Activated effector memory CD4-positive, alpha-beta T cell treated with Interleukin-2 at 50 U/mL for 16 hours (primary cell): ENCODE measurements at regions not wholly inside any gene's neighbourhood (a gene's known extent, or its start where the extent isn't known, plus 50 kb on each side); places are given as distances from the start of the nearest gene placed in this dataset.
"Not testable (repeated sequence)": the region's sequence is repeated elsewhere in the genome, so short reads cannot be mapped to it uniquely, and the experiment has no call there.

Experiments
- DNase-seq: peaks from one replicate; pipeline ENCODE4 v3.0.0-alpha.2; 2020

GRCh38 chr2:6159606-6160005 is 467.4 kb downstream of the SOX11 start:
- DNase-seq, result no peak

GRCh38 chr2:6163932-6164331 is 471.7 kb downstream of the SOX11 start:
- no peak for DNase-seq

GRCh38 chr2:6164986-6165747 is 473.0 kb downstream of the SOX11 start:
- no peak for DNase-seq

GRCh38 chr2:6167592-6168138 is 475.5 kb downstream of the SOX11 start:
- no peak for DNase-seq

- DNase-seq, result no peak
These were observed 476.3 kb downstream of the SOX11 start for GRCh38 chr2:6168485-6168884.

GRCh38 chr2:6171294-6171693 is 479.1 kb downstream of the SOX11 start:
- no peak for DNase-seq

GRCh38 chr2:6177811-6178210 is 485.6 kb downstream of the SOX11 start:
- no peak for DNase-seq

- DNase-seq, result no peak
These were observed 489.3 kb downstream of the SOX11 start for GRCh38 chr2:6181525-6181924.

GRCh38 chr2:6181926-6182325 is 489.7 kb downstream of the SOX11 start:
- no peak for DNase-seq

GRCh38 chr2:6183226-6183625 is 491.0 kb downstream of the SOX11 start:
- DNase-seq, result no peak

- no peak for DNase-seq
These were observed 492.5 kb downstream of the SOX11 start for GRCh38 chr2:6184532-6185292.

GRCh38 chr2:6186332-6187151 is 494.4 kb downstream of the SOX11 start:
- no peak for DNase-seq

GRCh38 chr2:6196449-6196848 is 504.3 kb downstream of the SOX11 start:
- DNase-seq, result no peak

GRCh38 chr2:6198370-6198919 is 506.3 kb downstream of the SOX11 start:
- DNase-seq, result not testable (repeated sequence)

- no peak for DNase-seq
These were observed 510.6 kb downstream of the SOX11 start for GRCh38 chr2:6202756-6203155.

GRCh38 chr2:6203291-6203959 is 511.2 kb downstream of the SOX11 start:
- no peak for DNase-seq

GRCh38 chr2:6206882-6207281 is 514.7 kb downstream of the SOX11 start:
- no peak for DNase-seq

GRCh38 chr2:6211236-6211635 is 519.1 kb downstream of the SOX11 start:
- DNase-seq, result no peak

GRCh38 chr2:6212491-6212890 is 520.3 kb downstream of the SOX11 start:
- no peak for DNase-seq

GRCh38 chr2:6213056-6213780 is 521.0 kb downstream of the SOX11 start:
- no peak for DNase-seq

GRCh38 chr2:6214471-6214870 is 522.3 kb downstream of the SOX11 start:
- no peak for DNase-seq

GRCh38 chr2:6215053-6215452 is 522.9 kb downstream of the SOX11 start:
- DNase-seq, result no peak
